LoVo (cell line): ENCODE measurements at regions not wholly inside any gene's neighbourhood (a gene's known extent, or its start where the extent isn't known, plus 50 kb on each side); places are given as distances from the start of the nearest gene placed in this dataset.
"Not testable (repeated sequence)": the region's sequence is repeated elsewhere in the genome, so short reads cannot be mapped to it uniquely, and the experiment has no call there.

Experiments used
- DNase-seq: peaks from one replicate; pipeline ENCODE4 v3.0.0-alpha.2; 2016; ENCODE audit warnings: low spot score

- DNase-seq = no peak
Measured at GRCh38 chr12:38159591-38160317, 156.8 kb upstream of the ALG10B start.

- no peak for DNase-seq
Measured at GRCh38 chr12:38160318-38161122, 156.1 kb upstream of the ALG10B start.

GRCh38 chr12:38161123-38162000 is 155.2 kb upstream of the ALG10B start:
- DNase-seq = no peak

- no peak for DNase-seq
Measured at GRCh38 chr12:38162013-38162412, 154.6 kb upstream of the ALG10B start.

- DNase-seq = no peak
Measured at GRCh38 chr12:38162708-38163441, 153.7 kb upstream of the ALG10B start.

- no peak for DNase-seq
Measured at GRCh38 chr12:38163442-38163801, 153.2 kb upstream of the ALG10B start.

- DNase-seq = no peak
Measured at GRCh38 chr12:38166225-38166624, 150.3 kb upstream of the ALG10B start.

GRCh38 chr12:38175538-38175937 is 141.0 kb upstream of the ALG10B start:
- DNase-seq = peak; percentile 1

GRCh38 chr12:38183617-38184016 is 133.0 kb upstream of the ALG10B start:
- peak; percentile 5 for DNase-seq

GRCh38 chr12:38197286-38197685 is 119.3 kb upstream of the ALG10B start:
- DNase-seq = not testable (repeated sequence)

- no peak for DNase-seq
Measured at GRCh38 chr12:38201461-38202276, 114.9 kb upstream of the ALG10B start.

- DNase-seq = no peak
Measured at GRCh38 chr12:38204831-38205230, 111.7 kb upstream of the ALG10B start.

- DNase-seq = no peak
Measured at GRCh38 chr12:38222011-38222410, 94.6 kb upstream of the ALG10B start.

GRCh38 chr12:38238328-38238727 is 78.2 kb upstream of the ALG10B start:
- DNase-seq = not testable (repeated sequence)

GRCh38 chr12:38253778-38254177 is 62.8 kb upstream of the ALG10B start:
- DNase-seq = no peak

- DNase-seq = no peak
Measured at GRCh38 chr12:38258411-38258810, 58.2 kb upstream of the ALG10B start.
